DND-41 (cell line): ENCODE measurements at regions not wholly inside any gene's neighbourhood (a gene's known extent, or its start where the extent isn't known, plus 50 kb on each side); places are given as distances from the start of the nearest gene placed in this dataset.

Experiments used
- ATAC-seq: fragments of 200-7000 bp; cut with Tn5 transposase; 3 replicates; pipeline ENCODE4 v1.9.1; 2021; ENCODE audit warnings: low read depth; ENCODE audit not compliant: insufficient read depth
- DNase-seq: peaks from one replicate; pipeline ENCODE4 v3.0.0-alpha.2; 2020
- H2AFZ ChIP-seq: 2 replicates; pipeline ENCODE4 v1.6.0; 2012; ENCODE audit warnings: low read depth, low read length
- H3K27ac ChIP-seq: 2 replicates; pipeline ENCODE4 v1.5.1; 2012; ENCODE audit warnings: low read length, inconsistent platforms
- H3K27me3 ChIP-seq: fragments of 200-600 bp; sonication (generic); 2 replicates; pipeline ENCODE4 v1.6.0; 2012; ENCODE audit warnings: low read length, mild to moderate bottlenecking, inconsistent platforms; ENCODE audit not compliant: insufficient read depth, poor library complexity
- H3K36me3 ChIP-seq: 2 replicates; pipeline ENCODE4 v1.5.1; 2012; ENCODE audit warnings: low read length, inconsistent platforms; ENCODE audit not compliant: insufficient read depth
- H3K4me1 ChIP-seq: 2 replicates; pipeline ENCODE4 v1.5.1; 2012; ENCODE audit warnings: mild to moderate bottlenecking, low read length; ENCODE audit not compliant: insufficient read depth
- H3K4me2 ChIP-seq: 2 replicates; pipeline ENCODE4 v1.6.0; 2012; ENCODE audit warnings: mild to moderate bottlenecking, moderate library complexity, low read length, inconsistent platforms; ENCODE audit not compliant: insufficient read depth
- H3K4me3 ChIP-seq, 2 experiments: fragments of 200-600 bp in 1 of 2; shearing (Covaris generic) in 1 of 2; 2 replicates each; pipeline ENCODE4 v1.5.1; 2012 to 2016; ENCODE audit warnings: inconsistent platforms in 2 of 2, low read length in 2 of 2, mild to moderate bottlenecking in 2 of 2, low read depth in 1 of 2, moderate library complexity in 1 of 2
- H3K79me2 ChIP-seq: 2 replicates; pipeline ENCODE4 v1.6.0; 2012; ENCODE audit warnings: low read length, inconsistent platforms; ENCODE audit not compliant: insufficient read depth
- H3K9ac ChIP-seq: 2 replicates; pipeline ENCODE4 v1.6.0; 2012; ENCODE audit warnings: low read depth, mild to moderate bottlenecking, inconsistent platforms, low read length, moderate library complexity
- H3K9me3 ChIP-seq: 2 replicates; pipeline ENCODE4 v1.5.1; 2012; ENCODE audit warnings: low read length, moderate library complexity, mild to moderate bottlenecking, inconsistent platforms; ENCODE audit not compliant: insufficient read depth, severe bottlenecking
- H4K20me1 ChIP-seq: 2 replicates; pipeline ENCODE4 v1.6.0; 2012; ENCODE audit warnings: low read length; ENCODE audit not compliant: insufficient read depth
- EZH2 ChIP-seq: IDR thresholded peaks from 3 replicates; pipeline ENCODE4 v1.6.1; 2012; ENCODE audit warnings: borderline replicate concordance, low read depth, mild to moderate bottlenecking, moderate library complexity, low read length, inconsistent platforms; ENCODE audit not compliant: severe bottlenecking
- TF ChIP-seq, protein P1 (sequence below): IDR thresholded peaks from 2 replicates; pipeline ENCODE4 v1.5.1; 2012; ENCODE audit warnings: borderline replicate concordance, low read length, moderate library complexity, mild to moderate bottlenecking; ENCODE audit not compliant: poor library complexity, severe bottlenecking; ENCODE audit errors: extremely low read depth

DNA sequence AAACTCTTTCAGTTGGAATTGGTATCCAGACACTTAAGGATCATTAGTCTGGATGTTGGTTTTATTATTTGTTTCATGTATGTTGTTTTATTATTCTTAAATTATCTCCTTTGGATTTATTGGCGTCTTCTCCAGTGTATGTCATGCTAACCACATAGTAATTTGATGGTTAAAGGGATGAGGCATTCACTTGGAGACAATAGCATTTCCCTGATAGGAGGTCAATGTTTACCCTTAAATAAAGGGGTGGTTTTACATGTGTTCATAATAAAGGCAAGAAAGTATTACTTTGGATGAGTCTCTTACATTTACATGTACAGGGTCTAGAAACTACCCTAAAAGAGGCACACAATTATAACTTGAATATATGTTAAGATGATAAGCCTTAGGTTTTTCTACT lies 51.2 kb upstream of the RNF144B start:
- Histone ChIP-seq H3K79me2 (no peaks in the 10 kb centered on the region), H2AFZ (no peak overlapping the region), H3K27me3 (no peaks in the 10 kb centered on the region), H3K4me1 (no peaks in the 10 kb centered on the region), H3K36me3 (no peaks in the 10 kb centered on the region), H3K4me3 (no peak overlapping the region), H3K9me3 (no peaks in the 10 kb centered on the region), H3K4me2 (no peak overlapping the region), H3K9ac (no peak overlapping the region), H4K20me1 (no peaks in the 10 kb centered on the region), H3K27ac (no peak overlapping the region)
- TF ChIP-seq, protein P1, sequence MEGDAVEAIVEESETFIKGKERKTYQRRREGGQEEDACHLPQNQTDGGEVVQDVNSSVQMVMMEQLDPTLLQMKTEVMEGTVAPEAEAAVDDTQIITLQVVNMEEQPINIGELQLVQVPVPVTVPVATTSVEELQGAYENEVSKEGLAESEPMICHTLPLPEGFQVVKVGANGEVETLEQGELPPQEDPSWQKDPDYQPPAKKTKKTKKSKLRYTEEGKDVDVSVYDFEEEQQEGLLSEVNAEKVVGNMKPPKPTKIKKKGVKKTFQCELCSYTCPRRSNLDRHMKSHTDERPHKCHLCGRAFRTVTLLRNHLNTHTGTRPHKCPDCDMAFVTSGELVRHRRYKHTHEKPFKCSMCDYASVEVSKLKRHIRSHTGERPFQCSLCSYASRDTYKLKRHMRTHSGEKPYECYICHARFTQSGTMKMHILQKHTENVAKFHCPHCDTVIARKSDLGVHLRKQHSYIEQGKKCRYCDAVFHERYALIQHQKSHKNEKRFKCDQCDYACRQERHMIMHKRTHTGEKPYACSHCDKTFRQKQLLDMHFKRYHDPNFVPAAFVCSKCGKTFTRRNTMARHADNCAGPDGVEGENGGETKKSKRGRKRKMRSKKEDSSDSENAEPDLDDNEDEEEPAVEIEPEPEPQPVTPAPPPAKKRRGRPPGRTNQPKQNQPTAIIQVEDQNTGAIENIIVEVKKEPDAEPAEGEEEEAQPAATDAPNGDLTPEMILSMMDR, result no peak
- TF ChIP-seq EZH2, result no peak
- DNase-seq (no peak), ATAC-seq (no peak)

DNA sequence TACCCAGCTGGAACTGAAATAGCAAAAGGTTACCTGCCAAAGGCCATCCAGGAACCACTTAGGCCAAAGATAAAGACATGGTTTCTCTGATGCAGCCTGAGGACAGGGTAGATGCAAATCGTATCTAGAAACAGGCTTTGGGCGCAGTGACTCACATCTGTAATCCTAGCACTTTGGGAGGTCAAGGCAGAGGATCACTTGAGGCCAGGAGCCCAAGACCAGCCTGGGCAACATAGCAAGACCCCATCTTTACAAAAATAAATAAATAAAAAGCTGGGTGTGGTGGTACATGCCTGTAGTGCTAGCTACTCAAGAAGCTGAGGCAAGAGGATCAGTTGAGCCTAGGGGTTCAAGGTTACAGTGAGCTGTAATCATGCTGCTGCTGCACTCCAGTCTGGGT lies 52.9 kb upstream of the RNF144B start:
- no peak overlapping the region for H3K4me2 ChIP-seq
- H3K4me1 ChIP-seq, result no peaks in the 10 kb centered on the region
- no peaks in the 10 kb centered on the region for H4K20me1 ChIP-seq
- DNase-seq (no peak), ATAC-seq (no peak)
- TF ChIP-seq, protein P1, result no peak
- no peak for TF ChIP-seq EZH2
- H3K9me3 ChIP-seq, result no peaks in the 10 kb centered on the region
- H3K9ac ChIP-seq, result no peak overlapping the region
- H3K79me2 ChIP-seq, result no peaks in the 10 kb centered on the region
- H2AFZ ChIP-seq, result no peak overlapping the region
- H3K27me3 ChIP-seq, result no peaks in the 10 kb centered on the region
- H3K27ac ChIP-seq, result no peak overlapping the region
- no peaks in the 10 kb centered on the region for H3K36me3 ChIP-seq
- H3K4me3 ChIP-seq, result no peak overlapping the region

DNA sequence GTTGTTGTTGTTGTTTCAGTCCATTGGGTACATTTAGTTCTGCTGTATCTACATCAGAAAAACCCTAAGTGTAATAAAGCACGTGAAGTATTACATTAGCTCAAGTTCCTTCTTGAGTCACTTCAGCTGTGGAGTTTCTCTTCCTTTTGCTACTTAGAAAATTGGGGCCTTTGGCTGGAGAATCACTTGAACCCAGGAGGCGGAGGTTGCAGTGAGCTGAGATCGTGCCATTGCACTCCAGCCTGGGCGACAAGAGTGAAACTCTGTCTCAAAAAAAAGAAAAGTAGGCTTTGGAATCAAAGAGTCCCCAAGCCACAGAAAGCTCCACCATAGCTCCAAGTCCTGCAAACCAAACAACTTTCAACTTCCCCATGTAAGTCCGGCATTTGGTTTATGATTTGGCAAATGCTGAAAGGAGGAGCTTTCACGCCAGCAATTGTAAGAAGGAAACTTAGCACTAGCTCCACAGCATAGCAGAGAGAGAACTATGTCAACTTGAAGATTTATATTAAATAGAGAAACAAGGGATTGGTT lies 56.5 kb upstream of the RNF144B start:
- Histone ChIP-seq H3K27ac (no peak overlapping the region), H3K36me3 (no peaks in the 10 kb centered on the region), H4K20me1 (no peaks in the 10 kb centered on the region), H3K4me2 (no peak overlapping the region), H3K27me3 (peaks cover 4% of the 10 kb centered on the region), H3K9me3 (no peaks in the 10 kb centered on the region), H3K4me3 (no peak overlapping the region), H2AFZ (no peak overlapping the region), H3K79me2 (no peaks in the 10 kb centered on the region), H3K9ac (no peak overlapping the region), H3K4me1 (no peaks in the 10 kb centered on the region)
- TF ChIP-seq, protein P1, result no peak
- no peak for TF ChIP-seq EZH2
- DNase-seq (no peak), ATAC-seq (no peak)

DNA sequence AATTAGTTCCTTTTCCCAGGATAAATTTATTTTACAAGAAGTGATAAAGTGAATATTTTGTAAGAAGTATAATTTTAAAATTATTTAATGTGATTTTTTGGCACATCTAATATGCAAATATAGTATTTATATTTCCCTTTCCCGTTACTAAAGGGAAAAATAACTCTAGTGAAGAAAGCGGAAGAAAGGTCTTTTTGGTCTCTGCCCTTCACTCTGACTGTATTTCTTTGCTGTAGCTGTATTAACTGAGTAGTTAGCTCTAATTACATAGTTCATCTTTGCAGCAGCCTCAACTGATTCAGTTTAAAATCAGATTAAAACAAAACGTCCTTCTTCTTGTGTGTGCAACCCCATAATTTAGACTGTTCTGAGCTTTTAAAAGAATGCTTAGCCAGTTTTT lies 57.4 kb upstream of the RNF144B start:
- Histone ChIP-seq H3K27me3 (peaks cover 4% of the 10 kb centered on the region), H3K4me3 (no peak overlapping the region), H3K9ac (no peak overlapping the region), H3K4me1 (no peaks in the 10 kb centered on the region), H3K9me3 (no peaks in the 10 kb centered on the region), H3K27ac (no peak overlapping the region), H4K20me1 (no peaks in the 10 kb centered on the region), H3K36me3 (no peaks in the 10 kb centered on the region), H3K4me2 (no peak overlapping the region), H2AFZ (no peak overlapping the region), H3K79me2 (no peaks in the 10 kb centered on the region)
- TF ChIP-seq, protein P1, result no peak
- TF ChIP-seq EZH2, result no peak
- ATAC-seq (no peak), DNase-seq (no peak)
